ENCODE measurements at regions not wholly inside any gene's neighbourhood (a gene's known extent, or its start where the extent isn't known, plus 50 kb on each side); places are given as distances from the start of the nearest gene placed in this dataset.

GRCh38 chr12:39047539-39048262 is 142.3 kb upstream of the CPNE8 start:
- no peak for DNase-seq (ENCODE audit: low read depth)

GRCh38 chr12:39044754-39045153 is 139.4 kb upstream of the CPNE8 start:
- DNase-seq (ENCODE audit: low read depth), result no peak

- no peak for DNase-seq (ENCODE audit: low read depth)
Measured at GRCh38 chr12:39043424-39043822, 138.0 kb upstream of the CPNE8 start.

GRCh38 chr12:39040275-39040674 is 134.9 kb upstream of the CPNE8 start:
- no peak for DNase-seq (ENCODE audit: low read depth)

GRCh38 chr12:39037115-39037514 is 131.7 kb upstream of the CPNE8 start:
- no peak for DNase-seq (ENCODE audit: low read depth)

- no peak for DNase-seq (ENCODE audit: low read depth)
Measured at GRCh38 chr12:39036105-39036504, 130.7 kb upstream of the CPNE8 start.

GRCh38 chr12:39033782-39034181 is 128.4 kb upstream of the CPNE8 start:
- no peak for DNase-seq (ENCODE audit: low read depth)

- no peak for DNase-seq (ENCODE audit: low read depth)
Measured at GRCh38 chr12:39032448-39032847, 127.1 kb upstream of the CPNE8 start.

- DNase-seq (ENCODE audit: low read depth), result no peak
Measured at GRCh38 chr12:39032034-39032433, 126.6 kb upstream of the CPNE8 start.

- DNase-seq (ENCODE audit: low read depth), result no peak
Measured at GRCh38 chr12:39028382-39028781, 123.0 kb upstream of the CPNE8 start.

GRCh38 chr12:39012870-39013269 is 107.5 kb upstream of the CPNE8 start:
- DNase-seq (ENCODE audit: low read depth), result no peak

GRCh38 chr12:39011166-39011565 is 105.8 kb upstream of the CPNE8 start:
- DNase-seq (ENCODE audit: low read depth), result no peak

- no peak for DNase-seq (ENCODE audit: low read depth)
Measured at GRCh38 chr12:39010406-39010805, 105.0 kb upstream of the CPNE8 start.

- DNase-seq (ENCODE audit: low read depth), result no peak
Measured at GRCh38 chr12:39007619-39008018, 102.2 kb upstream of the CPNE8 start.

- DNase-seq (ENCODE audit: low read depth), result no peak
Measured at GRCh38 chr12:39006286-39006685, 100.9 kb upstream of the CPNE8 start.

- DNase-seq (ENCODE audit: low read depth), result no peak
Measured at GRCh38 chr12:39005671-39006070, 100.3 kb upstream of the CPNE8 start.

- DNase-seq (ENCODE audit: low read depth), result no peak
Measured at GRCh38 chr12:39003541-39004155, 98.3 kb upstream of the CPNE8 start.

- no peak for DNase-seq (ENCODE audit: low read depth)
Measured at GRCh38 chr12:39000370-39000769, 95.0 kb upstream of the CPNE8 start.

GRCh38 chr12:38998887-38999482 is 93.6 kb upstream of the CPNE8 start:
- DNase-seq (ENCODE audit: low read depth), result no peak

GRCh38 chr12:38995249-38995648 is 89.9 kb upstream of the CPNE8 start:
- no peak for DNase-seq (ENCODE audit: low read depth)

- no peak for DNase-seq (ENCODE audit: low read depth)
Measured at GRCh38 chr12:38985961-38986360, 80.6 kb upstream of the CPNE8 start.

GRCh38 chr12:38984388-38984787 is 79.0 kb upstream of the CPNE8 start:
- DNase-seq (ENCODE audit: low read depth), result no peak

GRCh38 chr12:38983117-38983571 is 77.8 kb upstream of the CPNE8 start:
- DNase-seq (ENCODE audit: low read depth), result no peak

Data from ELR (cell line).